ENCODE measurements at regions not wholly inside any gene's neighbourhood (a gene's known extent, or its start where the extent isn't known, plus 50 kb on each side); places are given as distances from the start of the nearest gene placed in this dataset.

- no peak for DNase-seq
These were observed 463.9 kb downstream of the MTRR start for GRCh38 chr5:8332666-8333445.

DNA sequence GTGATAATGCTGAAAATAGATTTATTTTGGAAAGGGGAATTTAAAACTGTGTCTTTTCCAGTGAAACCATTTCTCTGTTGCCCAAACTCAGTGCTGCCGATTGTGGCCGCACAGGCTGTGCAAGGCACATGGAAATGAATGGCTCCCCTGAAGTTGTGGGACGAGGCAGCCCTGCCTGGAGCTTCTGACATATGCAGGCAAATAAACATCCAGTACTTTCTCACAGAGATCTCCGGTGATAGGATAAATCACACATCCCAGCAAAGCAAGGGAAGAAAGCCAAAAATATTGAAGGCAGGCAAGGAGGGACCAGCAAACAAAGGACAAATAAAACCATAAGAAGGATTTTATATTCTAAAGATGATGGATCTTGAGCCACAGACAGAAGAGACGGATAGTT is 464.5 kb downstream of the MTRR start:
- no peak for DNase-seq

DNA sequence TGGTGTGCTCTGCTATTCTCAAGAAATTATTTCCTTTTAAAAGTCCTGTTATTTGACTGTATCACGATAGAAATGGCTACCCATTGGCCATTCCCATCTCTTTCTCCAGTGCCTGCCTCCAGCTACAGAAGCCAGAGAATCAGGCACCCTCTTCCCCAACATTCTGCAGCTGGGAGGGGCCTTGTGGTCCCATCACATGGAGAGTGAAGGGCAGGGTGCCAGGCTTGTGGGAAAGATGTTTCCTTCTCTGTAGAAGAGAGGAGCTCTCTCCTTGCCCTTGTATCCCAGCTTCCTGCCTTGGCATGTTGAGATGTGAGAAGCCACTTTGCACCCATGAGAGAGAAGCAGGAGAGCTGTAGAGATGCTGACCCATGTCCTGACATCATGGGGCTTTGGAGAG is 465.0 kb downstream of the MTRR start:
- no peak for DNase-seq

DNA sequence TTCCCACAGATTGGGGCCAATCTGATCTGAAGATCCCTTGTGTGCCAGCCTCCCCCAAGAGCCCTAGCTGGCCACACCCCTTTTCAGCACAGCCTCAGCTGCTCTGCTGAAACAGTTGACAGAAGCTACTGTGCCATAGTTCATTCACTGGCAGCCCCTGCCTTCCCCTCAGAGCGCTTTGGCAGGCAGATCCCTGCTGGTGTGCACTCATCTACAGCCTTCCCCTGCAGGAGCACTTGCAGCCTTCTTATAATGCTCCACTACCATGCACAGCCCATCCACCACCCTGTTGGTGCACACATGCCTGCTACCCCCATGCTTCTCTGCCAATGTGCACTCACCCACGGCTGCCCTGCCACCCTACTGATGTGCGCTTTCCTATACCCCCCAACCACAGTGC is 471.3 kb downstream of the MTRR start:
- no peak for DNase-seq

- no peak for DNase-seq
These were observed 471.9 kb downstream of the MTRR start for GRCh38 chr5:8340739-8341344.

DNA sequence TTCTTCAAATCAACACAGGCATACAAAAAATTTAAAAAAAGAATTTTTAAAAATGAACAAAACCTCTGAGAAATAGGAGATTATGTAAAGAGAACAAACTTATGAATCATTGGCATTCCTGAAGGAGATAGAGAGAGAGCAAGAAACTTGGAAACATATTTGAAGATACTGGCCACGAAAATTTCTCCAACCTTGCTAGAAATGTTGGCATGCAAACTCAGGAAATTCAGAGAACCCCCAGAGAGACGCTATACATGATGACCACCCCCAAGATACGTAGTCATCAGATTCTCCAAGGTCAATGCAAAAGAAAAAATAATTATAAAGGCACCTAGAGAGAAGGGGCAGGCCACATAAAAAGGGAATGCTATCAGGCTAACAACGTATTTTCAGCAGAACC is 472.5 kb downstream of the MTRR start:
- DNase-seq: no peak

DNA sequence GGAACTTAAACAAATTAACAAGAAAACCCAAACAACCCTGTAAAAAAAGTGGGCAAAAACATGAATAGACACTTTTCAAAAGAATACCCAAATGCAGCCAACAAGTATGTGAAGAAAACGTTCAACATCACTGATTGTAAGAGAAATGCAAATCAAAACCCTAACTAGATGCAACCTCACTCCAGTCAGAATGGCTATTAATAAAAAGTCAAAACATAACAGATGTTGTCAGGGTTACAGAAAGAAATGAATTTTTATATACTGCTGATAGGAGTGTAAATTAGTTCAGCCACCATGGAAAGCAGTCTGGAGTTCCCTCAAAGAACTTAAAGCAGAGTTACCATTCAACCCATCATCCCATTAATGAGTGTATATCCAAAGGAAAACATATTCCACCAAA is 479.0 kb downstream of the MTRR start:
- DNase-seq: no peak

GRCh38 chr5:8349855-8350254 is 480.9 kb downstream of the MTRR start:
- no peak for DNase-seq

- no peak for DNase-seq
These were observed 481.8 kb downstream of the MTRR start for GRCh38 chr5:8350644-8351339.

DNA sequence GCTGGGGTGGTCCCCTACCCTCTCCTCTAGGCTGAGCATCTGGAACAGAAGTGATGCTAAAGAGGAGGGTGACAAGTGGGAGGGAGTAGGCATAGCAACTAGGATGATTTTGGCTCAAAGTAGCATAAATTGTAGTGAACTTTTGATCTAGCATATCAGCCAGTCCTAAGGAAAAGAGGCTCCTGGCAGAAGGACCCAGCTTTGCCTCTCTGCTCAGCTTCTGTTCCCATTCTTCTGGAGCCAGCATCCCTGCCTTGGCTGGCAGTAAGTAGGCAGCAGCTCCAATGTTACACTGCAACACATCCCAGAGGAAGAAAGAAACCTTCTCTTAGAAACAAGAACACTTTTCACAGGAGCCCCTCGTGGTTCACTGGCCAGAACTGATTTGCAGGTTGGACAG is 487.0 kb downstream of the MTRR start:
- no peak for DNase-seq

- no peak for DNase-seq
These were observed 491.1 kb downstream of the MTRR start for GRCh38 chr5:8360012-8360411.

DNA sequence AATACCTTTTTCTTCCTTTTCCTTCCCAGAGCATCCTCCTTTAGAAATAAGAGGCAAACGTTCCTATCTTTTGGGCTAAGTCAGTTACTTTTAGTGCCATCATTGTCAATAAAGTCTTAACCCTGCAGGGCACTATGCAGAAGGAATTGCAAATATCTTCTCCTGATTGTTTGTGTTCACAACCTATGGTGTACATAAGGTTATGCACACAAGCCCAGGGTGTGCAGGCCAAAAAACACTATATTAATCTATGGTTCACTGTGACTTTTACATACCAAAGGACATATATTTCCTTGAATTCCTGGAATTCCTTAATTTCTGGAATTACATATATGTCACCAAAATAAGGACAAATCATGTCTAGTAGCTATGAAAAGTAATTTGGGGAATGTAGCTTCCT is 493.5 kb downstream of the MTRR start:
- no peak for DNase-seq

DNA sequence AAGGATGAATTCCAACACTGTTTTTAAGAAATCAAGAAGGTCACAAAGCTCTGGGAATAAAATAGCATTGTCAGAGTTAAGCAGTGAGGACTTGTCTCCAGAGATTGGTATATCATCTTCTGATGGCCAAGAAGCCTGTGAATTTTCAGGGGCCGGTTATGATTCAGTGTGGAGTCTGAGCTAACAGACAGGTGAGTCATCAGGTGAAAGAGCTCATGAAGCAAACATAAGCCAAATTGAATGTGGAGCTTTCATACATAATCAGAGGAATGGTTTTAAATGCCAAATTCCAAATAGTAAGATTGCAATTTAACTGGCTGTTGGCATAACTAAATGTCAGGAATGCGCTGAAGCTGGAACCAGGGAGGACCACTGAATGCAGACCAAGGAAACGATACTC is 494.2 kb downstream of the MTRR start:
- no peak for DNase-seq

GRCh38 chr5:8366266-8366665 is 497.3 kb downstream of the MTRR start:
- no peak for DNase-seq

- no peak for DNase-seq
These were observed 507.5 kb downstream of the MTRR start for GRCh38 chr5:8376478-8376877.

DNA sequence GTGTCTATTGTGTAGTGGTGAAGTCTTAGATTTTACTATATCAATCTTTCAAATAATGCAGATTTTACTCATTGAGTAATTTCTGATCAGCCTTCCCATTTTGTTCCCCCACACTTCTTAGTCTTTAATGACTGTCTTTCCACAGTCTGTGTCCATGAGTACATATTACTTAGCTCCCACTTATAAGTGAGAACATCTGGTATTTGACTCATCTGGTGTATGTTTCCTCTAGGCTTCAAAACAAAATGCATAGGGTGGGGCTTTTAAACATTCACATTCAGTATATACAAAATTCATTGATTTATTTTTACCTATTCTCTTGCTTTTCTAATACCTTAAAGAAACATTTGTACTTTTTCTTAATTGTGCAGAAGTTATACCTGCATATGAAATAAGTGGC is 513.0 kb downstream of the MTRR start:
- no peak for DNase-seq

GRCh38 chr5:8382456-8382855 is 513.5 kb downstream of the MTRR start:
- no peak for DNase-seq

GRCh38 chr5:8383616-8384015 is 514.7 kb downstream of the MTRR start:
- peak; percentile 58 for DNase-seq

DNA sequence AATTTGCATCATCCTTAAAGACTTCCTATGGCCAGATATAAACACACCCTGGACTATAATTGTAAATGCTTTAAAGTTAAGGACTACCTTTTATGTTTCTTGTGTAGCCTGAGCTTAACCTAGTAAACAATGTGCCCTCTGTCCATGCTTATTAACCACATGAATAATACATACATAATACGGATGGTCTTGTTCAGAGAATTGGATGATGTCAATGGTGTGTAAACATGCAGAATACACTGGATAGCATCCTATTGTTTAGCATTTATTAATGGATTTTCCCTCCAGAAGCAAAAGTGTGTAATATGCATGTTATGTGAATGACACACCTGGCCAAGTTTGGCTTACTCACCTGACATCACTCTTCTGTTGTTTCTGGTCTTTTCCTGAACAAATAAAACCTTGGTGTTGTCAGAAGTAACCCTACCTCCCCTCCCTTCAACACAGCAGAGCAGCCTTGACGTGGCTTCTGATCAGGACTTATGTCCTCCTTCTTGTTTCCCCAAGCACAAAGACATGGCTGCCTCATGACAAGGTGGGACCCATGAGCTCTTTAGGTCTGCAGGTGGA is 517.9 kb downstream of the MTRR start:
- no peak for DNase-seq

DNA sequence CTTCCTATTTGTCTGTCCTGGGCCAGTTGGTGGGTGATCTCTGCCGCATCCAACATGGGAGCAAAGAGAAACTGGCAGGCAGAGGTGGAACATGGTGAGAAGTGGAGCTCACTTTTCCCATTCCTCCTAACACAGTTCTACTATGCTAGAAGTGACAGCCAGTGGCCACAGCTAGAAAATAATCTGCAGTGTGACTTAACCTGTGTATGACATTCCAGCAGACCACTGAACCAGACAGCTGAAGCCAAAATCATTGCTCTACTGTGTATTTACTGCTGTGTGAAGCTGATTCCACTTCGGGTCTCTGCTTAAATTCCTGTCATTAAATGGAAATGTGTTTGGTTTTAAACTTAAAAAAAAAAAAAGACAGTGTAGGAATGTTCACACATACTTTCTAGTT is 523.0 kb downstream of the MTRR start:
- no peak for DNase-seq

GRCh38 chr5:8393240-8393639 is 524.3 kb downstream of the MTRR start:
- DNase-seq: no peak

DNA sequence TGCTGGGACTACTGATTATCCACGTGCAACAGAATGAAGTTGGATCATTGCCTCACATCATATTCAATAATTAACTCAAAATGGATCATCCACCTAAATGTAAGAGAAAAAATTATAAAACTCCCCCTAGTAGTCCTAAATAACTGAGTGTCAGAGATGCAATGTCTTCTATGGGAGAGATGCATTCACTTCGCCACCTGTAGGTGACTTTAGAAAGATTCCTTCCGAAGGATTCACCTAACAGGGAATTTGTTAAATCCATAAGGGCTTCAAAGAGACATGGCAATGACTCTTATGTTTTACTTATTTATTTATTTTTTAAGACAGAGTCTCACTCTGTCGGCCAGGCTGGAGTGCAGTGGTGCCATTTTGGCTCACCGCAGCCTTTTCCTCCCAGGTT is 526.0 kb downstream of the MTRR start:
- no peak for DNase-seq

GRCh38 chr5:8396246-8396645 is 527.3 kb downstream of the MTRR start:
- no peak for DNase-seq

DNA sequence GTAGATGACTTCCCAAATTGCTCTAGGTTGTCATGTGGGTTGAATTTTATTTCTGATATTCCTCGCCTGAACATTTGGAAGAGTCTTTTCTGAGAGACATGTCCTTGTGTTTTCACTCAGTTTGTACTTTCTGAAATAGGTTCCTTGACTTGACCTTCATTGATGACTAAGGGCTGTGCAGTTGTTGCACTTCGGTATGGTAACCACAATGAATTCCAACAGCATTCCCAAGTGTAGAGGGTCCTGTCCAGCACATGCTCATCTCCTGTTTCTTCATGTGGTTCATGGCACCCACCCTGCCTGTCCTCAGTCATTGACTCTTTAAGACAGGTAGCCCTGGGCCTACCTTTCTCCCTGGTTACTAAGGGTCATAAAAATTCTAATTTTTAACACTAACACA is 527.8 kb downstream of the MTRR start:
- DNase-seq: no peak

All from NCI-H1092 (cell line).